GM12892 (cell line): ENCODE measurements at regions not wholly inside any gene's neighbourhood (a gene's known extent, or its start where the extent isn't known, plus 50 kb on each side); places are given as distances from the start of the nearest gene placed in this dataset.

ENCODE experiments used
- POLR2A ChIP-seq: IDR thresholded peaks from 2 replicates; pipeline ENCODE4 v1.6.1; 2011; ENCODE audit warnings: low read depth, low read length, control low read depth
- POLR2AphosphoS5 ChIP-seq: IDR thresholded peaks from 2 replicates; pipeline ENCODE4 v1.6.1; 2011; ENCODE audit warnings: low read depth, low read length, control low read depth
- TAF1 ChIP-seq: IDR thresholded peaks from 2 replicates; pipeline ENCODE4 v1.6.1; 2011; ENCODE audit warnings: low read depth, mild to moderate bottlenecking, control low read depth, low read length, borderline replicate concordance

DNA sequence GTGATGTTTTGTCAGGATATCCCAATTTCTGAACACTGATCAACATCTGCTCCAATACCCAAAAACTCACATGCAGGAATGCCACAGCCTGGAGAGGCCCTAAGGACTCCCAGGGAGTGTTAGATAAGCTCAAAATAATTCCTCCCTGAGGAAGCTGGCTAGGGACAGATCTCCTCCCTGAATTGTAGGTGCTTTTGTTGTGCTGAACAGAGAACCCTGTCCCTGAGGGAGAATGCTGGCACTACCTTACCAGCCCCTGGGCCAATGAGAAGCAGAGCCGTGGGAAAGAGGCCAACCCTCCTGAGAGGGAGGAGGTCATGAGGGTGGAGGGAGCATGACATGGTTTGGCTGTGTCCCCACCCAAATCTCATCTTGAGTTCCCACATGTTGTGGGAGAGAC is 73.6 kb upstream of the PTGFRN start:
- TF ChIP-seq POLR2AphosphoS5: no peak
- no peak for TF ChIP-seq POLR2A
- TF ChIP-seq TAF1: no peak
